ENCODE measurements at regions not wholly inside any gene's neighbourhood (a gene's known extent, or its start where the extent isn't known, plus 50 kb on each side); places are given as distances from the start of the nearest gene placed in this dataset.

- TF ChIP-seq CTCF (IDR thresholded peaks at IDR 0.05) (no peak), POLR2A (IDR thresholded peaks at IDR 0.05) (no peak)
Observed at GRCh38 chr10:60439641-60440040, 50.0 kb upstream of the ANK3 start.

Data from esophagus squamous epithelium (tissue), 4 donors.